ENCODE measurements at regions not wholly inside any gene's neighbourhood (a gene's known extent, or its start where the extent isn't known, plus 50 kb on each side); places are given as distances from the start of the nearest gene placed in this dataset.
"Not testable (repeated sequence)": the region's sequence is repeated elsewhere in the genome, so short reads cannot be mapped to it uniquely, and the experiment has no call there.

DNA sequence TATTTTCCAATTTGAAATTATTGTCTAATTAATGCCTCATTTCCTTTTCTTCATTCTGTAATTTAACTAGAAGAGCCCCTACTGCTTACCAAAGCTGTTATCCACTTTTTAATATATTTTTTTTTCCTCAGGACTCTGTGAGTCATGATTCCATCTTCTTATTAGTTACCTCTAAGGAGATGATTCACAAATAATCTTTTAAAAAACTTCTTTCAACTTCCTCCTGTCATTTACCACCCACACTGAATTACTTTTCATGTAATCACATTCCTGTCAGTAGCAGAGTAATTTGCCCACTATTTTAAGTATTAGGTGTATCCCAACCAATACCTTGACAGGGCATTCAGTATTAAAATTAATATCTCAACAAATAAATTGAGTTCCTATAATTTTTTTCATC, 470.9 kb upstream of the ADGRL3 start:
- Histone ChIP-seq H3K4me1 (replicated peaks in 1 of 2) (no peaks in the 10 kb centered on the region), H3K27ac (no peak overlapping the region), H3K4me3 (no peak overlapping the region)
- ATAC-seq (replicated peaks in 6 of 8) = no peak
- in situ Hi-C loops (cut with MboI; ENCODE audit: low pct_unique_long_range_greater_than_20kb in 2 of 9, low sequenced_read_pairs in 9 of 9, unreplicated experiment in 9 of 9) = no loop called here

DNA sequence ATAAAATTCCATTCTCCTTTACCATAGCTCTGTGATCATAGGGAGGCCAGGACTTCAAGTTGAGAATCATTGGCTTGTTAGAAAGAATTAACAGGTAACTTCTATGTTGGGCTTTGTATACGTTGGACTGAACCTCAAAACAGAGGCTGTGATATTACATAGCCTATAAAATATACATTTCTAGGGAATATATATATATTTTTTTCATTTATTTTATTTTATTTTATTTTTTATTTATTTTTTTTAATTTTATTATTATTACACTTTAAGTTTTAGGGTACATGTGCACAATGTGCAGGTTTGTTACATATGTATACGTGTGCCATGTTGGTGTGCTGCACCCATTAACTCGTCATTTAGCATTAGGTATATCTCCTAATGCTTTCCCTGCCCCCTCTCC, 470.4 kb upstream of the ADGRL3 start:
- H3K27ac ChIP-seq; H3K4me3 ChIP-seq; in situ Hi-C loops (cut with MboI; ENCODE audit: low pct_unique_long_range_greater_than_20kb in 2 of 9, low sequenced_read_pairs in 9 of 9, unreplicated experiment in 9 of 9); H3K4me1 ChIP-seq (replicated peaks in 1 of 2); ATAC-seq (replicated peaks in 6 of 8): not testable (repeated sequence)
- 0 to 100% (median 64%) methylated on average over 1 to 3 of the region's 3 CpGs; no CpG with 5 or more reads in 1 of the 10 experiments for WGBS, 10 experiments

DNA sequence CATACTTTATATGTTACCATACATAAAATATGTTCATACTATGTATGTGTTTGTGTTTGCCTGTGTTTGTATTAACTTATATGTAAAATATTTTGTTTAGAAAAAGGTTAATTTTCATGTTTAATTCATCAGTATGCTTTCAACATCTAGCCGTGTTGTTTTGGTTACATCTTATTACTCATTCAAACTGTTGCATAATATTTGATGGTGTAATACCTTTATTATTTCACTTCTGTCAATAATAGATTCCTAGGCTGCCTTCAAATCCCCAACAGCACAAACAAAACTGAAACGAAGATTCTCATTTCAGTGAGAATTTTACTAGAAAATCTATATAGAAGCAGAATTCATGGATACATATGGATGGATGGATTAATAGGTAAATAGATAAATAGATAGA, 462.3 kb upstream of the ADGRL3 start:
- no peak overlapping the region for H3K27ac ChIP-seq
- no peak for ATAC-seq (replicated peaks in 6 of 8)
- in situ Hi-C loops (cut with MboI; ENCODE audit: low pct_unique_long_range_greater_than_20kb in 2 of 9, low sequenced_read_pairs in 9 of 9, unreplicated experiment in 9 of 9) = no loop called here
- H3K4me1 ChIP-seq (replicated peaks in 1 of 2) = no peaks in the 10 kb centered on the region
- WGBS, 10 experiments = 0 to 55% (median 47%) methylated on average over 2 of the region's 2 CpGs; no CpG with 5 or more reads in 1 of the 10 experiments
- H3K4me3 ChIP-seq = no peak overlapping the region

DNA sequence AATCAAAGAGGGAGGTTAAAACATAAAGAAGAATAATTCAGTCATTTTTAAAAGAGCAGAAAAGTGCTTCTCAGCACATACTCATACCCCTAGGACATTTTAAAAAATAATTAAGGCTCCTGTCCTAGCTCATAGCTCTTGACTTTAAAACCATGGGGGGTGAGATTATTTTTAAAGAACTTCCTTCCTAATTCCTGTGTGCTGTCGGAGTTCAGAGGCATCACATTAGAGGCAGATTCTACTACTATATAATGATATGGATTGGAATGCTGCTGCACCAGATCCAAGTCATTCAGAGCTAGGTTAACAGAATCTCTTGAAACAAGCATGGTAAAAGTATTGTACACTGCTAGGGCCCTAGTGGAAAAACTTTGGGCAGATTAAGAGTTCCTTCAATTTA, 456.5 kb upstream of the ADGRL3 start:
- Histone ChIP-seq H3K4me3 (no peak overlapping the region), H3K27ac (no peak overlapping the region), H3K4me1 (replicated peaks in 1 of 2) (no peaks in the 10 kb centered on the region)
- 0 to 100% (median 65%) methylated on average over 1 of the region's 1 CpG for WGBS, 10 experiments
- ATAC-seq (replicated peaks in 6 of 8) = no peak
- in situ Hi-C loops (cut with MboI; ENCODE audit: low pct_unique_long_range_greater_than_20kb in 2 of 9, low sequenced_read_pairs in 9 of 9, unreplicated experiment in 9 of 9) = no loop called here

DNA sequence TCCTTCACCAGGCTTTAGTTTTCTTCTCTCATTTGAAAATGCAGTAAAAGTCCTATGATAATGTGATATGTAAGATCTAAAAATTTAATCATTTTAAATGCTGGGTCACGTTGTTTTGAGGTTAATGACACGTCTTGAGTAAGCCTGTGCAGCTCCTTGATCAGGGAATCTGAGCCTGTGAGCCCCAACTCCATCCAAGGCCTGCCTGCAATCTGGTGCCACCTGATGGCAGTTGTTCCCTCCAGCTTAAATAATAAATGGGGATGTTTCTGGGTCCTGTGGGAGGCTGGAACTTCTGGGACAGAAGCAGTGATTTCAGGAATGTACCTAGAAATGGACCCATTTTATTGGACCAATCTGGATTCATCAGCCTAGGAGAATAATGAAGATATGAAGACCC, 455.4 kb upstream of the ADGRL3 start:
- in situ Hi-C loops (cut with MboI; ENCODE audit: low pct_unique_long_range_greater_than_20kb in 2 of 9, low sequenced_read_pairs in 9 of 9, unreplicated experiment in 9 of 9) = no loop called here
- Histone ChIP-seq H3K4me3 (no peak overlapping the region), H3K27ac (no peak overlapping the region), H3K4me1 (replicated peaks in 1 of 2) (no peaks in the 10 kb centered on the region)
- no peak for ATAC-seq (replicated peaks in 6 of 8)
- WGBS, 10 experiments = 0 to 67% (median 29%) methylated on average over 1 to 2 of the region's 2 CpGs; no CpG with 5 or more reads in 7 of the 10 experiments

DNA sequence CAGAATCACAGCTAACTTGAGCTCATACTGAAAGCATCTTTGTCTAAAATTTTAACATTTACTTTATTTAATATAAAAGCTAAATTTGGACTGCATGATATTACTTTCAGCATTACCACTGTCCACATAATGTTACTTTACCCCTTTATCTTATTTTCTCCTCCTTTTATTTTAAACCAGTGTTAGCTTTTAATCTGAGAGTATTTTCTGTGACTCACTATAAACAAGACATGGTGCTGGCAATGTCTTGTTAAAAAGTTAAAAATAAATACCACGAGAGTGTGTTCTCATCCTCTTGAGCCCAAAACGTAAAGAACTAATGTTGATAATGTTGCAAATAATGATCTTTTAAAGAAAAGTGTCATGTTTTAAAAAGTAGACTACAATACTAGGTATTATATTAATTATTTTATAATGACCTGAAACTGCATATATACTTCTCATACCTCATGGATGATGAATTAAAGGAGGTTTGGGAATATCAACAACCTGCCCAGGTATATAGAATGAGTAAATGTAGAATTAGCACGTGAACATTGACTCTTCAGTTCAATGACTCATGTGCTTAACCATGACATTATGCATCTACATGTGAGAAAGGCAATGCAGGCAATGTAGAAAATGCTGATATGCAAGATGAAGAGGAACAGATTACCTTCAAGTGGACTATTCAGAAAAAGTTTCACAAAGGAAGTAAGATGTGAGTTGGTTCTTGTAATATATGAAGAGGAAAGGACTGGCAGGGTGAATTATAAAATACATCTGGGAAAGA, 454.1 kb upstream of the ADGRL3 start:
- Histone ChIP-seq H3K4me1 (replicated peaks in 1 of 2) (no peaks in the 10 kb centered on the region), H3K4me3 (no peak overlapping the region), H3K27ac (no peak overlapping the region)
- in situ Hi-C loops (cut with MboI; ENCODE audit: low pct_unique_long_range_greater_than_20kb in 2 of 9, low sequenced_read_pairs in 9 of 9, unreplicated experiment in 9 of 9) = no loop called here
- ATAC-seq (replicated peaks in 6 of 8) = no peak
- 0 to 97% (median 78%) methylated on average over 1 to 3 of the region's 3 CpGs; no CpG with 5 or more reads in 1 of the 10 experiments for WGBS, 10 experiments

DNA sequence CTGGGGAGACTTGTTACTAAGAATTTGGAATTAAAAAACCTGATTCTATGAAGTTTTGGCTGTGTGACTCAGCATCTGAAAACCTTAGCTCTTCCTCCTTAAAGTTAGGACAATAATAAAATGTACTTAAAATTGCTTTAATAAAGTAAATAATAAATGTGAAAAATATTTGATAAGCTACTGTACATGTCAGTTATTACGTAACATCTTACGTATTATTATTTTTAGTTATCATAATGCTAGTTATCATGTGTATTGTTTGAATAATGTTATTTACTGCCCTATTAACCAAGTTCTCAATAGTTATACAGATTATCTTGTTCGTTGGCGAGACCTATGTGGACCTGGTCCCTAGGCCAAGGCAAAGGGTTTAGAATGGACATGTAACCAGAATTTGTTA, 449.2 kb upstream of the ADGRL3 start:
- H3K4me1 ChIP-seq (replicated peaks in 1 of 2) = no peaks in the 10 kb centered on the region
- 30 to 100% (median 90%) methylated on average over 1 to 4 of the region's 4 CpGs; no CpG with 5 or more reads in 1 of the 10 experiments for WGBS, 10 experiments
- no peak for ATAC-seq (replicated peaks in 6 of 8)
- H3K27ac ChIP-seq = no peak overlapping the region
- in situ Hi-C loops (cut with MboI; ENCODE audit: low pct_unique_long_range_greater_than_20kb in 2 of 9, low sequenced_read_pairs in 9 of 9, unreplicated experiment in 9 of 9) = no loop called here
- no peak overlapping the region for H3K4me3 ChIP-seq

DNA sequence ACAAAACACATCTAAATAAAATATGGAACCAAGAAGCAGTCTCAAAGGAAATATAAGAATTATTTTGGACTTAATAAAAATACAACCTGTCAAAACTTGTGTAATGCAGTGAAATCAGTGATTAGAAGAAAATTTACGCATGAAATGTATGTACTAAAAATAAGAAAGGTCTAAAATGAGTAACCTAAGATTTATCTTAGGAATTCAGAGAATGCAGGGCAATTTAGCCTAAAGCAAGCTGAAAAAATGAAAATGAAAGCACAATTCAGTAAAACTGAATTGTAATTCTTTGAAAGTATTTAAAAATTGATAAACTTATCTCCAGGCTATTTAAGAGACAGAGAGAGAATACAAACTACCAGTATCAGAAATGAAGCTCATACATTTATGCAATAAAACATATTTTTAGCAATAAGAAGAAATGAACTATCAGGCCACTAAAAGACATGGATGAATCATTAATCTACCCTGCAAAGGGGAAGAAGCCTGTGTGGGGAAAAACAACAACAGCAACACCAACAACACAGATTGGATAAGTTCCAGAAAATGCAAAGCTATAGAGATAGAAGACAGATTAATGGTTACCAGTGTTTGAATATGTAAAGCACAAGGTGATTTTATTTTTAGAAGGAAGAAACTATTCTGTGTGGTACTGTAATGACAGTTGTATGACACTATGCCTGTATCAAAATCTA, 442.0 kb upstream of the ADGRL3 start:
- WGBS, 10 experiments = 0 to 100% (median 86%) methylated on average over 1 of the region's 1 CpG; no CpG with 5 or more reads in 1 of the 10 experiments
- Histone ChIP-seq H3K27ac (no peak overlapping the region), H3K4me1 (replicated peaks in 1 of 2) (no peaks in the 10 kb centered on the region), H3K4me3 (no peak overlapping the region)
- in situ Hi-C loops (cut with MboI; ENCODE audit: low pct_unique_long_range_greater_than_20kb in 2 of 9, low sequenced_read_pairs in 9 of 9, unreplicated experiment in 9 of 9) = no loop called here
- ATAC-seq (replicated peaks in 6 of 8) = no peak

DNA sequence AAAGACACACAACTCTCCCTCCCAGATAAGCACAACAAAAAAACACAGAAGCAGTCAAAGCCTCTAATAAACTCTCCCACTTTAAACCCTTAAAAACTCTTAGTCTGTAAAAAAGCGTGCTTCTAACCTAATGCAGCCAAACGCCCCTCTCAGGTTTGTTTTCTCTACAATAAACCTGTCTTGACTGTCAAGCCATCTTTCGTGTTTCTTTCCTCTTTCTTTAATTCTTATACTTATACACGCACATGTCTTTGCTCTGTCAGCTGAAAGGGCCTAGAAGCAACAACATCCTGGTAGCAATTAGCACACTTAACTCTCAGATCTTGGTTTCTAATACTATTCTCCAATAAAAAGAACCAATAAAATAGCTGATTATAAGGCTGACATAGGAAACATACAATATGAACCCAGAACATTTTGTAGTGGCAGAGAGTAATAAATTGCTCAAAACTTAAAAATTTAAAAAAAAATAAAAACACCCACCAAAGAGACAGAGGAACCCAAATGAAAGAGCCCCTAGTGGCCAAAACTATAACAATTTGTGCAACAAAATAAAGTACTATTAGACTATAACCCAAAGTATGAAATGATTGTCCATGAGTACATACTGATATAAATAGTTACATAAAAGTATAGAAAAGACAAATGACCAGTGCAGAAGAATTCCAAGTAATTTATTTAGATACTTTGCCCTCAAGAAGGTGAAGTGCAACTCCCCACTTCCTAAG, 440.4 kb upstream of the ADGRL3 start:
- ATAC-seq (replicated peaks in 6 of 8) = no peak
- in situ Hi-C loops (cut with MboI; ENCODE audit: low pct_unique_long_range_greater_than_20kb in 2 of 9, low sequenced_read_pairs in 9 of 9, unreplicated experiment in 9 of 9) = no loop called here

DNA sequence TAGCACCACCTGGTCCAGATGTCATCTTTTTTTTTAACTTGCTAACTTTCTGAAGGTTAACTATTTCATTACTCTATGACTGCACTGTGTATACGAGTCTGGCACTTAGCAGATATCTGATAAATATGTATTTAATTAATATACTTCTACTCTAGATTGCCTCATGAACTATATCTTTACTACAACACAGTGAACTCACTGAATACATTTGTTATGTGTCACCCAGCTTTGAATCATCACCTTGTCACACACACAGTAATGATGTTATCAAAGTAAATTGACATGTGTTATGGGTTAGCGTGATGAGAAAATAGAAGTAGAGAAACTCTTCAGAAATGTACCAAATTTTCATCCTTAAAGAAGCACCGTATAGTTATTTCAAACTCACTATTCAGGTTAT, 419.3 kb upstream of the ADGRL3 start:
- in situ Hi-C loops (cut with MboI; ENCODE audit: low pct_unique_long_range_greater_than_20kb in 2 of 9, low sequenced_read_pairs in 9 of 9, unreplicated experiment in 9 of 9) = no loop called here
- H3K4me3 ChIP-seq = no peak overlapping the region
- no peak for ATAC-seq (replicated peaks in 6 of 8)
- H3K4me1 ChIP-seq (replicated peaks in 1 of 2) = no peaks in the 10 kb centered on the region
- WGBS, 10 experiments = 0 to 97% (median 72%) methylated on average over 1 to 3 of the region's 3 CpGs
- no peak overlapping the region for H3K27ac ChIP-seq

More for the DNA sequence above, 440.4 kb upstream of the ADGRL3 start:
- Histone ChIP-seq H3K27ac (no peak overlapping the region), H3K4me3 (no peak overlapping the region), H3K4me1 (replicated peaks in 1 of 2) (no peaks in the 10 kb centered on the region)
- 8 to 96% (median 81%) methylated on average over 2 to 4 of the region's 4 CpGs; no CpG with 5 or more reads in 1 of the 10 experiments for WGBS, 10 experiments

DNA sequence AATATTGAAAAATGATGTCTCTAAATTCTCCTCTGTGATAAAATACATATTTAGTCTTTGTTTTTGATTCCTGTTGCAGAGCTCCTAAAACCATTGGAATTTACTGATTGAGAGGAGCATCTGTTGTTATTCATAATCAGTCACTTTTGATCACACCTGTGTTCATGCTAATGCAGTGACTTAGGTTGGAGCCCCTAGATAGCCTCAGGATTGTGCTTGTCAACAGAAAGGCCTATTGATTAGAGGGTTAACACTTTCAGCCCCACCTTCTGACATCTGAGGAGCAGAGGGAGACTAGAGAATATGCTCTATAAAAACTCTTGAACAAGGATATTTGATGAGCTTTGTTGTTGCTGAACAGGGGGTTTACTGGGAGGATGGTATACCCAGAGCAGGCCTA, 409.5 kb upstream of the ADGRL3 start:
- in situ Hi-C loops (cut with MboI; ENCODE audit: low pct_unique_long_range_greater_than_20kb in 2 of 9, low sequenced_read_pairs in 9 of 9, unreplicated experiment in 9 of 9) = no loop called here
- no peak overlapping the region for H3K4me3 ChIP-seq
- no peak overlapping the region for H3K27ac ChIP-seq
- no peaks in the 10 kb centered on the region for H3K4me1 ChIP-seq (replicated peaks in 1 of 2)
- ATAC-seq (replicated peaks in 6 of 8) = no peak

DNA sequence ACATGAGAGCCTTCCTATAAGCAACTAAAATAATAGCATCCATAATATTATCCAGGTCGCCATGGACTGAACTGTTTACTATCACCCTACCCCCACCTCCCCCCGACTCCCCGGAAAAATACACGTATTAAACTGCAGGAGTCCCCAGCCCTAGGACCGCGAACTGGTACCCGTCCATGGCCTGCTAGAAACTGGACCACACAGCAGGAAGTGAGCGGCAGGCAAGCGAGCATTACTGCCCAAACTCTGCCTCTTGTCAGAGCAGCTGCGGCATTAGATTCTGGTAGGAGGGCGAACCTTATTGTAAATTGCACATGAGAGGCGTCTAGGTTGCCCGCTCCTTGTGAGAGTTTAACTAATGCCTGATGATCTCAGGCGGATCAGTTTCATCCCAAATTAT, 405.8 kb upstream of the ADGRL3 start:
- Histone ChIP-seq H3K4me3 (no peak overlapping the region), H3K4me1 (replicated peaks in 1 of 2) (no peaks in the 10 kb centered on the region), H3K27ac (no peak overlapping the region)
- in situ Hi-C loops (cut with MboI; ENCODE audit: low pct_unique_long_range_greater_than_20kb in 2 of 9, low sequenced_read_pairs in 9 of 9, unreplicated experiment in 9 of 9) = no loop called here
- ATAC-seq (replicated peaks in 6 of 8) = no peak
- WGBS, 10 experiments = 42 to 100% (median 90%) methylated on average over 2 to 6 of the region's 14 CpGs; no CpG with 5 or more reads in 1 of the 10 experiments

DNA sequence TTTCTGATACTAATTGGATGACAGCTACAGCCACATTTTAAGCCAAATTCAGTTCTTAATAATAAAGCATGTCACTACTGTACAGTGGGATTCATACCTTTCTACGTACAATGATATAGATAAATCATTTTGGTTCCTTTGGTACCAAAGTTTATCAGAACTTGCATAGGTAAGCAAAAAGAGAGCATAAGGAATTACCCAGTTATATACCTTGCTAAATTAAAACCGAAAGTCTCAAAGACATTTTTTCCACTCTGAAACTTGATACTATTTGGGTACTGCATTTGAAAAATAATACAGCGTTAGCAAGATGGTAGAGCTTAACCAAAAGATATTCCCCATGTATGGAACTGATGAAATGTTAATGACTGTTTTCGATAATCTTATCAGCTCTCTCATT, 400.9 kb upstream of the ADGRL3 start:
- in situ Hi-C loops (cut with MboI; ENCODE audit: low pct_unique_long_range_greater_than_20kb in 2 of 9, low sequenced_read_pairs in 9 of 9, unreplicated experiment in 9 of 9) = no loop called here
- no peak overlapping the region for H3K27ac ChIP-seq
- no peaks in the 10 kb centered on the region for H3K4me1 ChIP-seq (replicated peaks in 1 of 2)
- ATAC-seq (replicated peaks in 6 of 8) = no peak
- 0 to 100% (median 88%) methylated on average over 1 to 4 of the region's 4 CpGs for WGBS, 10 experiments
- H3K4me3 ChIP-seq = no peak overlapping the region
